MM.1S (cell line): ENCODE measurements at regions not wholly inside any gene's neighbourhood (a gene's known extent, or its start where the extent isn't known, plus 50 kb on each side); places are given as distances from the start of the nearest gene placed in this dataset.

ENCODE experiments used
- DNase-seq: peaks from one replicate; pipeline ENCODE4 v3.0.0-alpha.2; 2015
- H2AFZ ChIP-seq: fragments of 300-600 bp; sonication (generic); 2 replicates; pipeline ENCODE4 v1.6.0; 2016; ENCODE audit warnings: antibody characterized with exemption, low read length
- H3F3A ChIP-seq: fragments of 300-600 bp; sonication (generic); 2 replicates; pipeline ENCODE4 v1.6.1; 2016; ENCODE audit warnings: mild to moderate bottlenecking, antibody characterized with exemption, low read length, moderate library complexity, mixed read lengths; ENCODE audit not compliant: insufficient read depth
- H3K27ac ChIP-seq: fragments of 300-600 bp; sonication (generic); 2 replicates; pipeline ENCODE4 v1.5.1; 2016; ENCODE audit warnings: mild to moderate bottlenecking, low read length
- H3K27me3 ChIP-seq: fragments of 300-600 bp; sonication (generic); replicated peaks from 2 replicates; pipeline ENCODE4 v1.6.0; 2016; ENCODE audit warnings: low read length; ENCODE audit not compliant: insufficient read depth
- H3K36me3 ChIP-seq: fragments of 300-600 bp; sonication (generic); replicated peaks from 2 replicates; pipeline ENCODE4 v1.6.1; 2016; ENCODE audit warnings: mild to moderate bottlenecking, low read length, mixed read lengths; ENCODE audit not compliant: insufficient read depth
- H3K4me1 ChIP-seq: fragments of 300-600 bp; sonication (generic); 2 replicates; pipeline ENCODE4 v1.6.1; 2016; ENCODE audit warnings: low read length, mixed read lengths
- H3K4me2 ChIP-seq: fragments of 300-600 bp; sonication (generic); 2 replicates; pipeline ENCODE4 v1.6.0; 2016; ENCODE audit warnings: low read depth, low read length
- H3K4me3 ChIP-seq: fragments of 300-600 bp; sonication (generic); 2 replicates; pipeline ENCODE4 v1.5.1; 2016; ENCODE audit warnings: low read length, mixed read lengths
- H3K79me2 ChIP-seq: fragments of 300-600 bp; sonication (generic); 2 replicates; pipeline ENCODE4 v1.6.1; 2016; ENCODE audit warnings: mixed run types, low read length, mixed read lengths
- H3K9ac ChIP-seq: fragments of 300-600 bp; sonication (generic); 2 replicates; pipeline ENCODE4 v1.6.1; 2016; ENCODE audit warnings: low read length, mixed read lengths
- H3K9me2 ChIP-seq: fragments of 300-600 bp; sonication (generic); replicated peaks from 2 replicates; pipeline ENCODE4 v1.6.1; 2016; ENCODE audit warnings: mild to moderate bottlenecking, low read length, mixed read lengths; ENCODE audit not compliant: insufficient read depth
- H3K9me3 ChIP-seq: fragments of 300-600 bp; sonication (generic); replicated peaks from 2 replicates; pipeline ENCODE4 v1.6.1; 2016; ENCODE audit warnings: mild to moderate bottlenecking, low read length, mixed read lengths; ENCODE audit not compliant: insufficient read depth
- H4K20me1 ChIP-seq: fragments of 300-600 bp; sonication (generic); 2 replicates; pipeline ENCODE4 v1.6.1; 2016; ENCODE audit warnings: mild to moderate bottlenecking, low read length, moderate library complexity, mixed read lengths; ENCODE audit not compliant: insufficient read depth
- CTCF ChIP-seq: fragments of 300-600 bp; sonication (generic); IDR thresholded peaks from 2 replicates; pipeline ENCODE4 v1.5.1; 2016; ENCODE audit warnings: antibody characterized with exemption, low read length, mixed read lengths
- EZH2 ChIP-seq: fragments of 300-600 bp; sonication (generic); optimal IDR thresholded peaks from 2 replicates; pipeline ENCODE3; 2017; ENCODE audit warnings: low read depth, mild to moderate bottlenecking, antibody characterized with exemption, low read length, mixed read lengths
- EZH2phosphoT487 ChIP-seq: fragments of 300-600 bp; sonication (generic); IDR thresholded peaks from 2 replicates; pipeline ENCODE4 v1.6.1; 2018; ENCODE audit warnings: antibody characterized with exemption, low read length

- Histone ChIP-seq H3K27me3 (no peaks in the 10 kb centered on the region), H3K4me2 (no peak overlapping the region), H3K27ac (no peak overlapping the region), H3K4me3 (no peak overlapping the region), H4K20me1 (no peaks in the 10 kb centered on the region), H2AFZ (no peak overlapping the region), H3F3A (no peaks in the 10 kb centered on the region), H3K4me1 (no peaks in the 10 kb centered on the region), H3K9me2 (no peaks in the 10 kb centered on the region), H3K9me3 (no peaks in the 10 kb centered on the region), H3K79me2 (no peaks in the 10 kb centered on the region), H3K36me3 (no peaks in the 10 kb centered on the region), H3K9ac (no peak overlapping the region)
- no peak for DNase-seq
- TF ChIP-seq EZH2 (no peak), EZH2phosphoT487 (no peak), CTCF (no peak)
These were observed 278.0 kb downstream of the BMP7 start for GRCh38 chr20:56988446-56988845.

GRCh38 chr20:56989516-56989915, 276.9 kb downstream of the BMP7 start:
- Histone ChIP-seq H3F3A (no peaks in the 10 kb centered on the region), H3K4me3 (no peak overlapping the region), H3K4me2 (no peak overlapping the region), H3K27ac (no peak overlapping the region), H3K79me2 (no peaks in the 10 kb centered on the region), H3K4me1 (no peaks in the 10 kb centered on the region), H3K36me3 (no peaks in the 10 kb centered on the region), H3K9me3 (no peaks in the 10 kb centered on the region), H4K20me1 (no peaks in the 10 kb centered on the region), H3K27me3 (no peaks in the 10 kb centered on the region), H2AFZ (no peak overlapping the region), H3K9ac (no peak overlapping the region), H3K9me2 (no peaks in the 10 kb centered on the region)
- no peak for DNase-seq
- no peak for TF ChIP-seq EZH2phosphoT487
- TF ChIP-seq EZH2 = no peak
- no peak for TF ChIP-seq CTCF

GRCh38 chr20:56993020-56993559, 273.4 kb downstream of the BMP7 start:
- Histone ChIP-seq H4K20me1 (no peaks in the 10 kb centered on the region), H3K9me2 (no peaks in the 10 kb centered on the region), H3K27ac (no peak overlapping the region), H3K4me3 (no peak overlapping the region), H3K27me3 (no peaks in the 10 kb centered on the region), H3K4me1 (peaks cover 11% of the 10 kb centered on the region), H3K9me3 (no peaks in the 10 kb centered on the region), H3K4me2 (no peak overlapping the region), H2AFZ (no peak overlapping the region), H3K9ac (no peak overlapping the region), H3F3A (no peaks in the 10 kb centered on the region), H3K79me2 (no peaks in the 10 kb centered on the region), H3K36me3 (no peaks in the 10 kb centered on the region)
- DNase-seq = no peak
- TF ChIP-seq EZH2phosphoT487 = no peak
- TF ChIP-seq CTCF = no peak
- no peak for TF ChIP-seq EZH2
